HL-60 (cell line): ENCODE measurements at regions not wholly inside any gene's neighbourhood (a gene's known extent, or its start where the extent isn't known, plus 50 kb on each side); places are given as distances from the start of the nearest gene placed in this dataset.

Experiments used
- DNase-seq, 2 experiments: peaks; one replicate each; pipeline ENCODE4 v3.0.0-alpha.2; 2010 to 2020; ENCODE audit warnings: low read depth in 1 of 2, low spot score in 1 of 2
- H3K27ac ChIP-seq: fragments of 250-450 bp; sonication (Bioruptor Pico); replicated peaks from 2 replicates; pipeline ENCODE4 v1.5.1; 2020; ENCODE audit warnings: mild to moderate bottlenecking, moderate library complexity
- H3K27me3 ChIP-seq: fragments of 250-450 bp; sonication (Bioruptor Pico); 2 replicates; pipeline ENCODE4 v1.5.1; 2021; ENCODE audit warnings: mild to moderate bottlenecking, moderate library complexity; ENCODE audit not compliant: insufficient read depth, poor library complexity, severe bottlenecking
- H3K4me3 ChIP-seq: replicated peaks from 2 replicates; pipeline ENCODE4 v1.5.1; 2011; ENCODE audit warnings: mild to moderate bottlenecking, control low read depth, low read length; ENCODE audit not compliant: insufficient read depth
- GABPA ChIP-seq: IDR thresholded peaks from 2 replicates; pipeline ENCODE4 v1.6.1; 2012; ENCODE audit warnings: low read depth
- POLR2AphosphoS5 ChIP-seq: IDR thresholded peaks from 2 replicates; pipeline ENCODE4 v1.6.1; 2012; ENCODE audit warnings: low read depth
- SPI1 ChIP-seq: IDR thresholded peaks from 2 replicates; pipeline ENCODE4 v1.6.1; 2012; ENCODE audit warnings: low read depth, mild to moderate bottlenecking, borderline replicate concordance
- TF ChIP-seq, protein P1 (sequence below): IDR thresholded peaks from one replicate; pipeline ENCODE4 v1.5.1; 2011; ENCODE audit warnings: low read length, control low read depth, inconsistent platforms; ENCODE audit not compliant: insufficient read depth
- TF ChIP-seq, protein P2 (sequence below): IDR thresholded peaks from 2 replicates; pipeline ENCODE4 v1.6.1; 2012; ENCODE audit warnings: low read depth; ENCODE audit not compliant: insufficient replicate concordance

- DNase-seq: no peak
- Histone ChIP-seq H3K27ac (no peak overlapping the region), H3K4me3 (no peak overlapping the region), H3K27me3 (no peaks in the 10 kb centered on the region)
- TF ChIP-seq GABPA: no peak
- TF ChIP-seq, protein P1, sequence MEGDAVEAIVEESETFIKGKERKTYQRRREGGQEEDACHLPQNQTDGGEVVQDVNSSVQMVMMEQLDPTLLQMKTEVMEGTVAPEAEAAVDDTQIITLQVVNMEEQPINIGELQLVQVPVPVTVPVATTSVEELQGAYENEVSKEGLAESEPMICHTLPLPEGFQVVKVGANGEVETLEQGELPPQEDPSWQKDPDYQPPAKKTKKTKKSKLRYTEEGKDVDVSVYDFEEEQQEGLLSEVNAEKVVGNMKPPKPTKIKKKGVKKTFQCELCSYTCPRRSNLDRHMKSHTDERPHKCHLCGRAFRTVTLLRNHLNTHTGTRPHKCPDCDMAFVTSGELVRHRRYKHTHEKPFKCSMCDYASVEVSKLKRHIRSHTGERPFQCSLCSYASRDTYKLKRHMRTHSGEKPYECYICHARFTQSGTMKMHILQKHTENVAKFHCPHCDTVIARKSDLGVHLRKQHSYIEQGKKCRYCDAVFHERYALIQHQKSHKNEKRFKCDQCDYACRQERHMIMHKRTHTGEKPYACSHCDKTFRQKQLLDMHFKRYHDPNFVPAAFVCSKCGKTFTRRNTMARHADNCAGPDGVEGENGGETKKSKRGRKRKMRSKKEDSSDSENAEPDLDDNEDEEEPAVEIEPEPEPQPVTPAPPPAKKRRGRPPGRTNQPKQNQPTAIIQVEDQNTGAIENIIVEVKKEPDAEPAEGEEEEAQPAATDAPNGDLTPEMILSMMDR: no peak
- TF ChIP-seq SPI1: no peak
- TF ChIP-seq, protein P2, sequence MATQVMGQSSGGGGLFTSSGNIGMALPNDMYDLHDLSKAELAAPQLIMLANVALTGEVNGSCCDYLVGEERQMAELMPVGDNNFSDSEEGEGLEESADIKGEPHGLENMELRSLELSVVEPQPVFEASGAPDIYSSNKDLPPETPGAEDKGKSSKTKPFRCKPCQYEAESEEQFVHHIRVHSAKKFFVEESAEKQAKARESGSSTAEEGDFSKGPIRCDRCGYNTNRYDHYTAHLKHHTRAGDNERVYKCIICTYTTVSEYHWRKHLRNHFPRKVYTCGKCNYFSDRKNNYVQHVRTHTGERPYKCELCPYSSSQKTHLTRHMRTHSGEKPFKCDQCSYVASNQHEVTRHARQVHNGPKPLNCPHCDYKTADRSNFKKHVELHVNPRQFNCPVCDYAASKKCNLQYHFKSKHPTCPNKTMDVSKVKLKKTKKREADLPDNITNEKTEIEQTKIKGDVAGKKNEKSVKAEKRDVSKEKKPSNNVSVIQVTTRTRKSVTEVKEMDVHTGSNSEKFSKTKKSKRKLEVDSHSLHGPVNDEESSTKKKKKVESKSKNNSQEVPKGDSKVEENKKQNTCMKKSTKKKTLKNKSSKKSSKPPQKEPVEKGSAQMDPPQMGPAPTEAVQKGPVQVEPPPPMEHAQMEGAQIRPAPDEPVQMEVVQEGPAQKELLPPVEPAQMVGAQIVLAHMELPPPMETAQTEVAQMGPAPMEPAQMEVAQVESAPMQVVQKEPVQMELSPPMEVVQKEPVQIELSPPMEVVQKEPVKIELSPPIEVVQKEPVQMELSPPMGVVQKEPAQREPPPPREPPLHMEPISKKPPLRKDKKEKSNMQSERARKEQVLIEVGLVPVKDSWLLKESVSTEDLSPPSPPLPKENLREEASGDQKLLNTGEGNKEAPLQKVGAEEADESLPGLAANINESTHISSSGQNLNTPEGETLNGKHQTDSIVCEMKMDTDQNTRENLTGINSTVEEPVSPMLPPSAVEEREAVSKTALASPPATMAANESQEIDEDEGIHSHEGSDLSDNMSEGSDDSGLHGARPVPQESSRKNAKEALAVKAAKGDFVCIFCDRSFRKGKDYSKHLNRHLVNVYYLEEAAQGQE: no peak
Measured at GRCh38 chr13:111861319-111861718, 205.6 kb upstream of the SOX1 start.

DNA sequence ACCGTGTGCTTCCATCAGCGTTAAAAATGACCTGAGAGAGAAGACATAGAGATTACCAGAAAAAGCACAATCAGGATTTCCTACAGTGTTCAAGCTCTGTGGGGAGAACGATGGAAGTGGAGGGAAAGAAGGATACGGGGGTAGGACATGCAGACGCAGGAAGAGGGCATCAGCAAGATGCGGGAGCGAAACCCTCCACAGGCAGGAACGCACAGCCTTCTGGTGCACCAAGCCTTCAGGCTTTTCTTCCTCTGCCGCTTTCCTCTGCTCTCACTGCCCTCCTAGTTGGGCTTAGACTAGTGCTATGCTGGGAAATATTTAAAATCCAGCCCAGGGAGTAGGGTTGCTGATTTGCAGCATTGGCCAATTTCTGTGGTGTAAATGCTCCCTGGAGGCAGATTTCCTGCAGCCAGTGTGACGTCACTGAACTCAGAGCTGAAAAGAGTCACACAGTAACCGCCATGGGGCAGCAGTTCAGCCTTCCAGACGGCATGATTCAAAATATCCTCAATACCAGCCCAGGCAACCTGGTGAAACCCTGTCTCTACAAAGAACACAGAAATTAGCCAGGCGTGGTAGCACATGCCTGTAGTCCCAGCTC, 205.1 kb upstream of the SOX1 start:
- H3K27me3 ChIP-seq: no peaks in the 10 kb centered on the region
- TF ChIP-seq, protein P2: no peak
- TF ChIP-seq GABPA (no peak), POLR2AphosphoS5 (no peak), SPI1 (no peak)
- TF ChIP-seq, protein P1: no peak
- no peak for DNase-seq
- H3K27ac ChIP-seq: no peak overlapping the region
- no peak overlapping the region for H3K4me3 ChIP-seq

DNA sequence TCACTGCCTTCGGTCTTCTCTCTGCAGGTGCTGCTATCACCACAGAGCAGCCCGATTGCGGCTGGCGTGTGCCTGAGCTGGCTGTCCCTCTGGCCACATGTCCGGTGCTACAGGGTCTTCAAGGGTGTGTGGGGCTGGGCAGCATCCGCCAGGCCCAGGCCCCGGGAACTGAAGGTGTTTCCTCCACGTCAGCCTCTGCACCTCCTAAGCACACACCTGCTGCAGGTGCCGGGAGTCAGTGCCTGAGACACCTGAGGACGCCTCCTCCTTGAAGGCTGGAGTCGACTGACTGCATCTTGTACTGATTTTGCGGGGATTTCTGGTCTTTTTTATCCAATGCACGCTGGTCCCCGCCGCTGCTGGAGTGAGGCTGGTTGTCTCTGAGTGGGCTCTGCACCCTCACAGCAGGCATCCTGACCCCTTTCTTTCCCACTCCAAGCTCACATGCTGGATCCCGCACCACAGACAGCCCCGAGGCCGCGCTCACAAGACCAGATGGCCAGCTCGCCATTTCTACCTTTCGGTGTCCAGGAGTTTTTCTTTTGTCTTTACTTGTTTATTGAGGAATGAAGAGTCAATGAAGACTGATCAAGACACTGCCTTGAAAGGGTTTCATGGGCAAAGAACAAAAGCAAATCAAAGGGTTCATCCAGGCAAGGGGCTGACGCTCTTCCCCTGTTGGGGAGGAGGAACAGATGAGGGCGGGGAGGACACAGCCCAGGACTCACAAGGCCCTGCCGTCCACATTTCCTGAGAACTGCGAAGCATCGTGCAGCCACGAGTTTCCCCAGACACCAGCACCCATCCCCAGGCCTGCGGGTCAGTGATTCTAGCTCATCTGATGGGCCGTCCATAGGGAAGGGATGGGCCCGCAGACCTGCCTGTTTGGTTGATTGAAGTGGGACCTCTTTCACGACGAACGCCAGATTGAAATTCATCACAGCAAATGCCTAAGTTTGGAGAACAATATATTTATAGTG, 203.8 kb upstream of the SOX1 start:
- no peak overlapping the region for H3K4me3 ChIP-seq
- H3K27me3 ChIP-seq: no peaks in the 10 kb centered on the region
- H3K27ac ChIP-seq: no peak overlapping the region
- no peak for DNase-seq
- no peak for TF ChIP-seq SPI1
- no peak for TF ChIP-seq POLR2AphosphoS5
- TF ChIP-seq, protein P2: no peak
- no peak for TF ChIP-seq GABPA
- TF ChIP-seq, protein P1: no peak
